ENCODE measurements at regions not wholly inside any gene's neighbourhood (a gene's known extent, or its start where the extent isn't known, plus 50 kb on each side); places are given as distances from the start of the nearest gene placed in this dataset.

DNA sequence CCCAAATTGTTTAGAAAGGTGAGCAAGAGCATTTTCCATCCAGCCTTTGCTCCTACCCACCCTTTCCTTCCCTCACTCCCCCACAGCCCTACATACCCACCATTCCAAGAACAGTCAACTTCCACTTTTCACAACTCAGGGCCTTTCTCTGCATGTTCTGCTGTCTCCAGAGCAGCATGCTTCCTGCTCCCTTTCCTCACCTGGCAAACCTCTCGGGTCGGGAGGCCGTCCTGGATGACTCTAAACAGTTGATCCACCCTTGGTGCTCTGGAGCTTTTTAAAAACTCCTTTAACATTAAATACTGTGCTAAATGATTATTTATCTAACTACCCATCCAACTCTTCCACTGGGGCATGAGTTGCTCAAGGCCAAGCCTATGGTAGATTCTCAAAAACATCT lies 200.6 kb downstream of the SETD4 start:
- ChIA-PET POLR2A (interaction anchor here (0.6 kb wide), 1 partner anchor 785 kb away, joined by 4 read pairs; no protein-coding TSS in a partner anchor), CTCF (interaction anchor here (0.6 to 0.7 kb wide), 3 partner anchors 20 to 757 kb away, joined by 3 read pairs; no protein-coding TSS in a partner anchor)
- TF ChIP-seq ZNF701 (tag by site-specific recombination; IDR thresholded peaks at IDR 0.05) = no peak
- no peak for TF ChIP-seq ZNF548 (tag by site-specific recombination; IDR thresholded peaks at IDR 0.05)
- TF ChIP-seq ZNF830 (tag by site-specific recombination; IDR thresholded peaks at IDR 0.05; ENCODE audit: low read depth) = no peak
- no peak for TF ChIP-seq SALL2 (tag by site-specific recombination; IDR thresholded peaks at IDR 0.05; ENCODE audit: borderline replicate concordance)
- no peak for TF ChIP-seq SP7 (tag by site-specific recombination; IDR thresholded peaks at IDR 0.05)
- no peak for TF ChIP-seq ZNF24 (tag by site-specific recombination; IDR thresholded peaks at IDR 0.05)
- TF ChIP-seq ZNF426 (tag by site-specific recombination; IDR thresholded peaks at IDR 0.05) = no peak
- TF ChIP-seq ZNF157 (tag by site-specific recombination; IDR thresholded peaks at IDR 0.05) = no peak
- no peak for TF ChIP-seq ZNF544 (tag by site-specific recombination; IDR thresholded peaks at IDR 0.05)
- TF ChIP-seq ZNF639 (tag by site-specific recombination; IDR thresholded peaks at IDR 0.05) = no peak
- TF ChIP-seq GLIS2 (tag by site-specific recombination; IDR thresholded peaks at IDR 0.05) = no peak
- TF ChIP-seq, protein P1, sequence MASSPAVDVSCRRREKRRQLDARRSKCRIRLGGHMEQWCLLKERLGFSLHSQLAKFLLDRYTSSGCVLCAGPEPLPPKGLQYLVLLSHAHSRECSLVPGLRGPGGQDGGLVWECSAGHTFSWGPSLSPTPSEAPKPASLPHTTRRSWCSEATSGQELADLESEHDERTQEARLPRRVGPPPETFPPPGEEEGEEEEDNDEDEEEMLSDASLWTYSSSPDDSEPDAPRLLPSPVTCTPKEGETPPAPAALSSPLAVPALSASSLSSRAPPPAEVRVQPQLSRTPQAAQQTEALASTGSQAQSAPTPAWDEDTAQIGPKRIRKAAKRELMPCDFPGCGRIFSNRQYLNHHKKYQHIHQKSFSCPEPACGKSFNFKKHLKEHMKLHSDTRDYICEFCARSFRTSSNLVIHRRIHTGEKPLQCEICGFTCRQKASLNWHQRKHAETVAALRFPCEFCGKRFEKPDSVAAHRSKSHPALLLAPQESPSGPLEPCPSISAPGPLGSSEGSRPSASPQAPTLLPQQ (tag by site-specific recombination; IDR thresholded peaks at IDR 0.05) = no peak
- TF ChIP-seq ZNF23 (tag by site-specific recombination; IDR thresholded peaks at IDR 0.05; ENCODE audit: borderline replicate concordance) = no peak
- no peak for TF ChIP-seq REST (tag by site-specific recombination; IDR thresholded peaks at IDR 0.05)
- H3K36me3 ChIP-seq (ENCODE audit: control insufficient read depth in 2 of 2, insufficient read depth in 1 of 2, low read length in 2 of 2) = no peaks in the 10 kb centered on the region
- no peak overlapping the region for H3K27ac ChIP-seq (ENCODE audit: extremely low read depth, low read depth, low read length)
- H3K4me3 ChIP-seq (ENCODE audit: low read depth, low read length) = no peak overlapping the region
- no peaks in the 10 kb centered on the region for H3K9me3 ChIP-seq (ENCODE audit: control insufficient read depth, insufficient read depth, low read depth, low read length)
- H3K4me1 ChIP-seq (ENCODE audit: control insufficient read depth, insufficient read depth, low read length) = no peaks in the 10 kb centered on the region

DNA sequence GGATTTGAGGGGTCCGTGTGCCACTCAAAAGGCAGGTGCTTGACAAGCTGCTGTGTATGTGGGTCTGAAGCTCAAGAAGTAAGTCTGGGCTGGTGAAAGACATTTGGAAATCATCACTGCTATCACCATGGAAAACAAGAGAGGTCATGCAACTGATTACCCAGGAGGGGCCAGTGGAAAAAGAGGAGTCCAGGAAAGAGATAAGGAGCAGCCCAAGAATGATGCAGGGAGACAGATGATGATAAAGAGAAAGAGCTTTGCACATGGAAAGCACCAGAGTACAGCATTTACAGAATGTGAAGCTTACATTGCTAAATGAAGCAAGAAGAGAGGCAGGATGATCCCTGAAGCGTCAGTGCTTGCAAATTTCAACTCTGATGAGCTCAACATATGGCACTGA lies 203.2 kb downstream of the SETD4 start:
- no peaks in the 10 kb centered on the region for H3K36me3 ChIP-seq (ENCODE audit: control insufficient read depth in 2 of 2, insufficient read depth in 1 of 2, low read length in 2 of 2)
- H3K4me3 ChIP-seq (ENCODE audit: low read depth, low read length) = no peak overlapping the region
- no peaks in the 10 kb centered on the region for H3K9me3 ChIP-seq (ENCODE audit: control insufficient read depth, insufficient read depth, low read depth, low read length)
- no peak overlapping the region for H3K27ac ChIP-seq (ENCODE audit: extremely low read depth, low read depth, low read length)
- no peaks in the 10 kb centered on the region for H3K4me1 ChIP-seq (ENCODE audit: control insufficient read depth, insufficient read depth, low read length)
- POLR2A ChIA-PET = no interaction called here
- TF ChIP-seq SALL2 (tag by site-specific recombination; IDR thresholded peaks at IDR 0.05; ENCODE audit: borderline replicate concordance) = no peak
- no peak for TF ChIP-seq ZNF280D (tag by site-specific recombination; IDR thresholded peaks at IDR 0.05)
- no peak for TF ChIP-seq GLIS2 (tag by site-specific recombination; IDR thresholded peaks at IDR 0.05)
- no peak for TF ChIP-seq ZNF549 (tag by site-specific recombination; IDR thresholded peaks at IDR 0.05)
- no peak for TF ChIP-seq OSR2 (tag by site-specific recombination; IDR thresholded peaks at IDR 0.05)
- no peak for TF ChIP-seq ZNF830 (tag by site-specific recombination; IDR thresholded peaks at IDR 0.05; ENCODE audit: low read depth)
- CTCF ChIA-PET = no interaction called here

Measured in HEK293 (cell line).